ENCODE measurements at regions not wholly inside any gene's neighbourhood (a gene's known extent, or its start where the extent isn't known, plus 50 kb on each side); places are given as distances from the start of the nearest gene placed in this dataset.

- no peak for TF ChIP-seq REST (IDR thresholded peaks at IDR 0.05; ENCODE audit: insufficient read depth in 1 of 2, low read depth in 2 of 2, low read length in 2 of 2)
- no peak for TF ChIP-seq POLR2AphosphoS5 (IDR thresholded peaks at IDR 0.05; ENCODE audit: low read depth, low read length)
- no peak for TF ChIP-seq SIN3A (IDR thresholded peaks at IDR 0.05; ENCODE audit: borderline replicate concordance, insufficient read depth, low read length)
- TF ChIP-seq TAF1 (IDR thresholded peaks at IDR 0.05; ENCODE audit: borderline replicate concordance, insufficient read depth, low read length): no peak
- no peak for TF ChIP-seq FOXP2 (optimal IDR thresholded peaks at IDR 0.05; ENCODE audit: borderline replicate concordance, extremely low read depth, extremely low read length, insufficient read depth)
Measured at GRCh38 chr2:239894276-239894675, 130.9 kb downstream of the NDUFA10 start.
